ENCODE measurements at regions not wholly inside any gene's neighbourhood (a gene's known extent, or its start where the extent isn't known, plus 50 kb on each side); places are given as distances from the start of the nearest gene placed in this dataset.

DNA sequence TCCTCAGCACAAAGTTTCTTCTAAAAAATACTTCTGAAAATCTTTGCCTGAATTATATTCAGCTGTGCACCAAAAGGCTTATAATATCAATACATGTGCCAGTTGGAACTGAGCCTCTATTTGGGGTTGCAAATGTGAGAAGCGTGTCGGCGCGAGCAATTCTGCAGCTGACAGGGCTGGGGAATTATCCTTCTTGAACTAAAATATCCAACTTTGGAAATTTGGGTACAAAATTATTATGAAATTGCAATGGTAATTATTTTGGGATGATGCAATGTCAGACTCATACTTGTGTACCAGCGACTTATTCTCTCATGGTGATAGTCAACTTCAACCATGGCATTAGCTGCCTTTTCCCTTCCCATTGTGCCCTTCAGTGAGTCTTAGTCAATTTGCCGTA lies 507.0 kb upstream of the KLF6 start:
- no peaks in the 10 kb centered on the region for H4K20me1 ChIP-seq (ENCODE audit: control insufficient read depth, insufficient read depth, insufficient read length)
- Mint-ChIP-seq H3K27me3 (ENCODE audit: low read depth) (no peaks in the 10 kb centered on the region; the same call in 1 of the 2 replicates), H3K9me3 (no peaks in the 10 kb centered on the region; a peak in 1 of 5 replicates), H3K4me3 (no peak overlapping the region), H3K36me3 (ENCODE audit: insufficient read depth in 1 of 3, low read depth in 3 of 3) (no peaks in the 10 kb centered on the region), H3K4me1 (peaks cover 12 to 16% of the 10 kb centered on the region in 2 experiments), H3K27ac (no peak overlapping the region)
- H3K79me2 ChIP-seq (ENCODE audit: insufficient read depth, low read length): no peaks in the 10 kb centered on the region
- TF ChIP-seq, protein P1, sequence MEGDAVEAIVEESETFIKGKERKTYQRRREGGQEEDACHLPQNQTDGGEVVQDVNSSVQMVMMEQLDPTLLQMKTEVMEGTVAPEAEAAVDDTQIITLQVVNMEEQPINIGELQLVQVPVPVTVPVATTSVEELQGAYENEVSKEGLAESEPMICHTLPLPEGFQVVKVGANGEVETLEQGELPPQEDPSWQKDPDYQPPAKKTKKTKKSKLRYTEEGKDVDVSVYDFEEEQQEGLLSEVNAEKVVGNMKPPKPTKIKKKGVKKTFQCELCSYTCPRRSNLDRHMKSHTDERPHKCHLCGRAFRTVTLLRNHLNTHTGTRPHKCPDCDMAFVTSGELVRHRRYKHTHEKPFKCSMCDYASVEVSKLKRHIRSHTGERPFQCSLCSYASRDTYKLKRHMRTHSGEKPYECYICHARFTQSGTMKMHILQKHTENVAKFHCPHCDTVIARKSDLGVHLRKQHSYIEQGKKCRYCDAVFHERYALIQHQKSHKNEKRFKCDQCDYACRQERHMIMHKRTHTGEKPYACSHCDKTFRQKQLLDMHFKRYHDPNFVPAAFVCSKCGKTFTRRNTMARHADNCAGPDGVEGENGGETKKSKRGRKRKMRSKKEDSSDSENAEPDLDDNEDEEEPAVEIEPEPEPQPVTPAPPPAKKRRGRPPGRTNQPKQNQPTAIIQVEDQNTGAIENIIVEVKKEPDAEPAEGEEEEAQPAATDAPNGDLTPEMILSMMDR (conservative IDR thresholded peaks at IDR 0.05): no peak
- H3K56ac ChIP-seq (ENCODE audit: insufficient read length, low read depth, low read length): no peak overlapping the region
- H3K23ac ChIP-seq (ENCODE audit: insufficient read length, low read depth, low read length): no peak overlapping the region
- no peak overlapping the region for H2AFZ ChIP-seq (ENCODE audit: low read length)
- H3K4ac ChIP-seq (ENCODE audit: low read depth, low read length): no peak overlapping the region
- H3K9ac ChIP-seq (ENCODE audit: extremely low read depth, insufficient read length, low read length): no peak overlapping the region
- no peak overlapping the region for H3K14ac ChIP-seq (ENCODE audit: insufficient read depth, low read length)
- H3K27ac ChIP-seq (ENCODE audit: insufficient read length, low read depth, low read length): no peak overlapping the region
- H2BK15ac ChIP-seq (ENCODE audit: low read depth, low read length): no peak overlapping the region
- no peak overlapping the region for H2BK120ac ChIP-seq (ENCODE audit: low read depth, low read length, poor library complexity, severe bottlenecking)
- no peaks in the 10 kb centered on the region for H3K9me3 ChIP-seq (ENCODE audit: control insufficient read depth, low read depth, low read length)
- H4K8ac ChIP-seq (replicated peaks; ENCODE audit: insufficient read length, low read depth, low read length): no peak overlapping the region
- H3K4me1 ChIP-seq (ENCODE audit: insufficient read depth, low read length): peaks cover 3% of the 10 kb centered on the region; the same call in 1 of the 2 replicates
- no peaks in the 10 kb centered on the region for H3K27me3 ChIP-seq (ENCODE audit: insufficient read depth, low read length)
- H3K4me2 ChIP-seq (ENCODE audit: insufficient read depth, insufficient read length, low read length): no peak overlapping the region
- H2BK5ac ChIP-seq (ENCODE audit: insufficient read length, low read length): no peak overlapping the region
- no peak overlapping the region for H2BK12ac ChIP-seq (ENCODE audit: insufficient read length, low read depth, low read length)
- no peak overlapping the region for H3T11ph ChIP-seq (ENCODE audit: low read length)
- no peak overlapping the region for H4K91ac ChIP-seq (ENCODE audit: insufficient read length, low read depth, low read length)
- H3K23me2 ChIP-seq (ENCODE audit: insufficient read length, low read depth, low read length, poor library complexity, severe bottlenecking): no peaks in the 10 kb centered on the region
- WGBS (ENCODE audit: extremely low coverage, insufficient read length, low lambda C conversion rate): no CpG with 5 or more reads among the region's 6 CpGs
- H2AK5ac ChIP-seq (ENCODE audit: insufficient read length, low read length): no peak overlapping the region
- H4K5ac ChIP-seq (ENCODE audit: insufficient read length, low read depth, low read length): no peak overlapping the region
- no peak overlapping the region for H2BK20ac ChIP-seq (ENCODE audit: low read depth, low read length, poor library complexity, severe bottlenecking)
- no peak overlapping the region for H3K18ac ChIP-seq (ENCODE audit: insufficient read length, low read depth, low read length)
- no peaks in the 10 kb centered on the region for H3K79me1 ChIP-seq (ENCODE audit: insufficient read depth, low read depth, low read length, poor library complexity, severe bottlenecking)
- DNase-seq: no peak
